ENCODE measurements at regions not wholly inside any gene's neighbourhood (a gene's known extent, or its start where the extent isn't known, plus 50 kb on each side); places are given as distances from the start of the nearest gene placed in this dataset.

DNA sequence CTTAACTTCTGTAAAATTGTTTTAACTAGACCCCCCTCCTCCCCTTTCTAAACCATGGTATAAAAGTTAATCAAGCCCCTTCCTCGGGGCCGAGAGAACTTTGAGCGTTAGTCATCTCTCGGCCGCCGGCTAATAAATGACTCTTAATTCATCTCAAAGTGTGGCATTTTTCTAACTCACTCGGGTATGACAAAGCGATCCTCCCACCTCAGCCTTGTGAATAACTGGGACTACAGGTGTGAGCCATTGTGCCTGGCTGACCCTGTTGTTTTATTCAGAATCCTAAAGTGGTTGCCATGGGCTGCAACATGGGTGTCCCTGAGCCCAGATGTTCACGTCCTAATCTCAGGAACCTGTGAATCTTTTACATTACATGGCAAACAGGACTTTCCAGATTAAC, 540.7 kb upstream of the AMELY start:
- DNase-seq (ENCODE audit: extremely low spot score): no peak
- TF ChIP-seq, protein P1, sequence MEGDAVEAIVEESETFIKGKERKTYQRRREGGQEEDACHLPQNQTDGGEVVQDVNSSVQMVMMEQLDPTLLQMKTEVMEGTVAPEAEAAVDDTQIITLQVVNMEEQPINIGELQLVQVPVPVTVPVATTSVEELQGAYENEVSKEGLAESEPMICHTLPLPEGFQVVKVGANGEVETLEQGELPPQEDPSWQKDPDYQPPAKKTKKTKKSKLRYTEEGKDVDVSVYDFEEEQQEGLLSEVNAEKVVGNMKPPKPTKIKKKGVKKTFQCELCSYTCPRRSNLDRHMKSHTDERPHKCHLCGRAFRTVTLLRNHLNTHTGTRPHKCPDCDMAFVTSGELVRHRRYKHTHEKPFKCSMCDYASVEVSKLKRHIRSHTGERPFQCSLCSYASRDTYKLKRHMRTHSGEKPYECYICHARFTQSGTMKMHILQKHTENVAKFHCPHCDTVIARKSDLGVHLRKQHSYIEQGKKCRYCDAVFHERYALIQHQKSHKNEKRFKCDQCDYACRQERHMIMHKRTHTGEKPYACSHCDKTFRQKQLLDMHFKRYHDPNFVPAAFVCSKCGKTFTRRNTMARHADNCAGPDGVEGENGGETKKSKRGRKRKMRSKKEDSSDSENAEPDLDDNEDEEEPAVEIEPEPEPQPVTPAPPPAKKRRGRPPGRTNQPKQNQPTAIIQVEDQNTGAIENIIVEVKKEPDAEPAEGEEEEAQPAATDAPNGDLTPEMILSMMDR (IDR thresholded peaks at IDR 0.05; ENCODE audit: control extremely low read depth, extremely low read depth, low read depth, missing control alignments): no peak
- CTCF ChIA-PET: no interaction called here
- POLR2A ChIA-PET: no interaction called here

DNA sequence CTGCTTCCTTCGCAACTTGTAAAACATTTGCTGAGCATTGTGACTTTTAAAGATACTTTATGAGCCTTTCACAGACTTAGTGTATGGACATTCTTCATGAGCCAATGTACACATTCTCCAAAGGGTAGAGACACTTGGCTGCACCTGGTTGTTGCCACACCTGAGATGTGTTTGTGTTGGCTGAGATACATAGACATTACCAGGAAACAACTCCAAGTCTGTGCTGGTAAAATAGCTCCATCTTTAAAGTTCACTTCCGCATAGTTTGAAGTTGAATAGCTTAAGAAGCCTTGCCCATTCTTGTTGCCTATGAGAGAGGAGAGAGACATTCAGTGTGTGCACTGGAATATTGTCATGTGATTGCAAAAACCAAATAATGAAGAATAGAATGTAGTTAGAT, 538.3 kb upstream of the AMELY start:
- ChIA-PET POLR2A (no interaction called here), CTCF (no interaction called here)
- TF ChIP-seq, protein P1 (IDR thresholded peaks at IDR 0.05; ENCODE audit: control extremely low read depth, extremely low read depth, low read depth, missing control alignments): no peak
- no peak for DNase-seq (ENCODE audit: extremely low spot score)

DNA sequence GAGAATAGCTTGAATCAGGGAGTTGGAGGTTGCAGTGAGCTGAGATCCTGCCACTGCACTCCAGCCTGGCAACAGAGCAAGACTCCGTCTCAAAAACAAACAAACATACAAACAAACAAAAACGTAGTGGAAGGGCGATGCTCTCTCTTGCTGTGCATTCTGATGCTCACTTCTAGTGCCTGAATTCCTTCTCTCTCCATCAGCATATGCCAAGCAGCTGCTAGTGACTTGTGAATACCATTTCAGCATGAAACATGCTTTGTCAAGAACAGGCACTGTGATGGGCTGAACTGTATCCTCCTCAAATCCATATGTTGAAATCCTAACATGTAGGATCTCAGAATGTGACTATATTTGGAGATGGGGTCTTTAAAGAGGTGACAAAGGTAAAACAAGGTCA, 537.1 kb upstream of the AMELY start:
- DNase-seq (ENCODE audit: extremely low spot score): no peak
- CTCF ChIA-PET: no interaction called here
- TF ChIP-seq, protein P1 (IDR thresholded peaks at IDR 0.05; ENCODE audit: control extremely low read depth, extremely low read depth, low read depth, missing control alignments): no peak
- POLR2A ChIA-PET: no interaction called here

DNA sequence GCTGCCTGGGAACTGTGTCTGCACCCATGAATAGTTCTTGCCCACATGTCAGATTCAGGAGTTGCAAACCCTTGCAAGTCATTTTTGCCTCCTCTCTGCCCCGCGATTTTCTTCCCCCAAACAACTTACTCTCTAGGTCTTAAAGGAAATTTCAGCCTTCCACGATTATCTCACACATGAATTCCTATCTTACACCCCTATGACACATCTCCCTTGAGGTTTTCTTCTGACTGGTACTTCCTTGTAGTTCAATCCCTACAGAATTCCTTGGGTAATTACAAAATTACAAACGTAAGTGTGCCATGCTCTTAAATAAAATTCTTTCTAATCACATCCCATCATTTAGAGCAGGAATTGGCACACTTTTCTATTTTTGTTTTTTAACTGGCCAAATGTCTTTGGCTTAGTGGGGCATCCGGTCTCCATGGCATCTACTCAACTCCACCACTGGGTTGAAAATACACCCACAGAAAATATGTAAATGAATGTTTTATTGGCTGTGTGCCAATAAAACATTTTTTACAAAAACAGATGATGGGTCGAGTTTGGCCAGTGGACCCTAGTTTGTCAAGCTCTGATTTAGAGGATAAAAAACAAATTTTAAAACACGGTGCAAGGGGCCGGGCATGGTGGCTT, 536.4 kb upstream of the AMELY start:
- TF ChIP-seq, protein P1 (IDR thresholded peaks at IDR 0.05; ENCODE audit: control extremely low read depth, extremely low read depth, low read depth, missing control alignments): no peak

DNA sequence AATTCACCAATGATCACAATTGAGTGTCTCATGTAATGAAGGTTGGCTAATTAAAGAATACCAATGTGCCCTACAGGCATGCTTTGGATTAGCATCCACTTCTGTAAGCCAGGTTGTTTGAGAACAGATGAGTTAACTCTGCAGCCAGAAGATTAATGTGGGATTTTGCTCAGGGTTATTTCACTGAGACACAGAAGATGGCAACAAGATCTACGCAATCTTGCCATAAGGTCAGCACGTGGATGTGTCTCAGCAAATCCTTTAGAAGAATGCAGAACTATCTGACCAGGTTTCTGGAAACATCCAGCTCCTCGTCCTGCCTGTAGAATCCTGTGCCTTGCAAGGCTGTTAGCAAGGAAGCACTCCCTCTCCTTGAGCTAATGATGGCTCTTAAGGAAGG, 532.6 kb upstream of the AMELY start:
- TF ChIP-seq, protein P1 (IDR thresholded peaks at IDR 0.05; ENCODE audit: control extremely low read depth, extremely low read depth, low read depth, missing control alignments): no peak
- ChIA-PET CTCF (no interaction called here), POLR2A (interaction anchor here (0.6 kb wide), 1 partner anchor 378 kb away, joined by 3 read pairs; no protein-coding TSS in a partner anchor)
- DNase-seq (ENCODE audit: extremely low spot score): no peak

More for the DNA sequence above, 536.4 kb upstream of the AMELY start:
- no peak for DNase-seq (ENCODE audit: extremely low spot score)
- ChIA-PET CTCF (no interaction called here), POLR2A (no interaction called here)

DNA sequence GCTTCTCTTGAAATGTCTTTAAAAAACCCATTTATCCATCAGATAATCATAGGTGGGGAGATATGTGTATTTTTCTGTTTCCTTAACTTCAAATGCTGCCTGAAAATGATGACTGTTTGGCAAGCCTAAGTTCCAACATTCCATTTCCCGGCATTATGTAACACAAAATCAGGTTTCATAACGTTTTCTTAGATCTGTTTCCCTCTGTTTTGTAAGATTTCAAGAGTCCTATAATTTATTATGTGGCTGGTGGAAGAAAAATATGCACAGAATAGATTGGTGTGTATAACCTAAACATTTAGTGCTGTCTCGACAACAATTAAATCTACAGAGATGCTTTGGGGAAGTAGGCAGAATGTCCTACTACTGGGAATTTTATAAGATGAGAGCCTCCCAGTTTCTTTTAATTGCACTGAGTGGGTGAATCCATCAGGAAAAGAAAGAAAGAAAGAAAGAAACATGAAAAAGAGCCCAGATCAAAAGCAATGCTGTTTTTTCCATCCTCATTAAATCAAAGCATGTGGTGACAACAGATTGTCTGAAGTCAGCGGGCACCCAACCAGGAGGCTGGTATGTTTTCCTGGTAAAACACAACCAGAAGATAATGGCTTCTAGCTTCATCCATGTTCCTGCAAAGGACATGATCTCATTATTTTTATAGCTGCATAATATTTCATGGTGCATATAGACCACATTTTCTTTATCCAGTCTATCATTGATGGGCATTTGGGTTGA, 529.4 kb upstream of the AMELY start:
- no peak for DNase-seq (ENCODE audit: extremely low spot score)
- ChIA-PET POLR2A (no interaction called here), CTCF (no interaction called here)
- TF ChIP-seq, protein P1 (IDR thresholded peaks at IDR 0.05; ENCODE audit: control extremely low read depth, extremely low read depth, low read depth, missing control alignments): no peak

Data from GM10248 (cell line).